Panc1 (cell line): ENCODE measurements at regions not wholly inside any gene's neighbourhood (a gene's known extent, or its start where the extent isn't known, plus 50 kb on each side); places are given as distances from the start of the nearest gene placed in this dataset.

ENCODE experiments used
- POLR2AphosphoS5 ChIP-seq: IDR thresholded peaks from 2 replicates; pipeline ENCODE4 v1.6.1; 2012; ENCODE audit warnings: mild to moderate bottlenecking, low read depth, low read length, moderate library complexity
- SIN3A ChIP-seq: IDR thresholded peaks from 2 replicates; pipeline ENCODE4 v1.6.1; 2012; ENCODE audit warnings: low read depth, mild to moderate bottlenecking, low read length, moderate library complexity, borderline replicate concordance; ENCODE audit not compliant: insufficient read depth
- TF ChIP-seq, protein P1 (sequence below): fragments of 450-650 bp; IDR thresholded peaks from 2 replicates; pipeline ENCODE4 v1.5.1; 2017; ENCODE audit warnings: mild to moderate bottlenecking
- TF ChIP-seq, protein P2 (sequence below), 2 experiments: IDR thresholded peaks; 2 replicates each; pipeline ENCODE4 v1.6.1; 2011 to 2012; ENCODE audit warnings: low read depth in 2 of 2, control low read depth in 1 of 2, low read length in 1 of 2, mild to moderate bottlenecking in 1 of 2, moderate library complexity in 1 of 2; ENCODE audit not compliant: insufficient read depth in 1 of 2

DNA sequence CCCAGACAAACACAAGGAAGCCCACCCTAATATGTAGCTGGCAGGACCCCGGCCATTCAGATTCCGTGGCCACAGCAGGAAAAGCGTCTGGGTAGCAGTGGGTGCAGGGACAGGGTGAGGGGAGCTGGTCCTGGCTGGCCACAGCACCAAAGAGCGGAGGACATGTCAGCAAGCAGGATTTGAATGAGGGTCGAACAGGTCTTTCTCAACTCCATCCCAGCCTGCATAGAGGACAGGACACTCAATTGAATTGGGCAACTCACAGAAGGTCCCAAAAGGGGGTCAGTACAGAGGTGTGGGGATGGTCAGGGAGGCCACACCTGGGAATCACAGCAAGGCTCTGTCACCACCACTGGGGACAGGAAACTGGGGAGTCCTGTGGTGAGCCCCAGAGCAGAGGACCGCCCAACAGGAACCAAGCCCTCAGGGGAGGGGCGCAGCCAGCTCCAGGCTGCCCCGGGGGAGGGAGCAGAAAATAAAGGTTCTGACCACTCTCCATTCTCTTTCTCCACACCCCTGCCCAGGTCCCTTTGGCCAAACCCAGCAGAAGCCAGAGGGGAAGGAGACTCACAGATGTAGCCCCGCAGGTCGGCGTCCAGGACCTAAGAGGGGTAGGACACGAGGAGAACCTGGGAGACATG, 108.7 kb upstream of the PPP2R2D start:
- TF ChIP-seq, protein P1, sequence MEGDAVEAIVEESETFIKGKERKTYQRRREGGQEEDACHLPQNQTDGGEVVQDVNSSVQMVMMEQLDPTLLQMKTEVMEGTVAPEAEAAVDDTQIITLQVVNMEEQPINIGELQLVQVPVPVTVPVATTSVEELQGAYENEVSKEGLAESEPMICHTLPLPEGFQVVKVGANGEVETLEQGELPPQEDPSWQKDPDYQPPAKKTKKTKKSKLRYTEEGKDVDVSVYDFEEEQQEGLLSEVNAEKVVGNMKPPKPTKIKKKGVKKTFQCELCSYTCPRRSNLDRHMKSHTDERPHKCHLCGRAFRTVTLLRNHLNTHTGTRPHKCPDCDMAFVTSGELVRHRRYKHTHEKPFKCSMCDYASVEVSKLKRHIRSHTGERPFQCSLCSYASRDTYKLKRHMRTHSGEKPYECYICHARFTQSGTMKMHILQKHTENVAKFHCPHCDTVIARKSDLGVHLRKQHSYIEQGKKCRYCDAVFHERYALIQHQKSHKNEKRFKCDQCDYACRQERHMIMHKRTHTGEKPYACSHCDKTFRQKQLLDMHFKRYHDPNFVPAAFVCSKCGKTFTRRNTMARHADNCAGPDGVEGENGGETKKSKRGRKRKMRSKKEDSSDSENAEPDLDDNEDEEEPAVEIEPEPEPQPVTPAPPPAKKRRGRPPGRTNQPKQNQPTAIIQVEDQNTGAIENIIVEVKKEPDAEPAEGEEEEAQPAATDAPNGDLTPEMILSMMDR = no peak
- TF ChIP-seq, protein P2, sequence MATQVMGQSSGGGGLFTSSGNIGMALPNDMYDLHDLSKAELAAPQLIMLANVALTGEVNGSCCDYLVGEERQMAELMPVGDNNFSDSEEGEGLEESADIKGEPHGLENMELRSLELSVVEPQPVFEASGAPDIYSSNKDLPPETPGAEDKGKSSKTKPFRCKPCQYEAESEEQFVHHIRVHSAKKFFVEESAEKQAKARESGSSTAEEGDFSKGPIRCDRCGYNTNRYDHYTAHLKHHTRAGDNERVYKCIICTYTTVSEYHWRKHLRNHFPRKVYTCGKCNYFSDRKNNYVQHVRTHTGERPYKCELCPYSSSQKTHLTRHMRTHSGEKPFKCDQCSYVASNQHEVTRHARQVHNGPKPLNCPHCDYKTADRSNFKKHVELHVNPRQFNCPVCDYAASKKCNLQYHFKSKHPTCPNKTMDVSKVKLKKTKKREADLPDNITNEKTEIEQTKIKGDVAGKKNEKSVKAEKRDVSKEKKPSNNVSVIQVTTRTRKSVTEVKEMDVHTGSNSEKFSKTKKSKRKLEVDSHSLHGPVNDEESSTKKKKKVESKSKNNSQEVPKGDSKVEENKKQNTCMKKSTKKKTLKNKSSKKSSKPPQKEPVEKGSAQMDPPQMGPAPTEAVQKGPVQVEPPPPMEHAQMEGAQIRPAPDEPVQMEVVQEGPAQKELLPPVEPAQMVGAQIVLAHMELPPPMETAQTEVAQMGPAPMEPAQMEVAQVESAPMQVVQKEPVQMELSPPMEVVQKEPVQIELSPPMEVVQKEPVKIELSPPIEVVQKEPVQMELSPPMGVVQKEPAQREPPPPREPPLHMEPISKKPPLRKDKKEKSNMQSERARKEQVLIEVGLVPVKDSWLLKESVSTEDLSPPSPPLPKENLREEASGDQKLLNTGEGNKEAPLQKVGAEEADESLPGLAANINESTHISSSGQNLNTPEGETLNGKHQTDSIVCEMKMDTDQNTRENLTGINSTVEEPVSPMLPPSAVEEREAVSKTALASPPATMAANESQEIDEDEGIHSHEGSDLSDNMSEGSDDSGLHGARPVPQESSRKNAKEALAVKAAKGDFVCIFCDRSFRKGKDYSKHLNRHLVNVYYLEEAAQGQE (IDR thresholded peaks at IDR 0.05; ENCODE audit: insufficient read depth in 1 of 2, low read depth in 2 of 2, low read length in 1 of 2) = no peak
- TF ChIP-seq SIN3A (no peak), POLR2AphosphoS5 (no peak)
